Esophagus muscularis mucosa (tissue), 4 donors: ENCODE measurements at regions not wholly inside any gene's neighbourhood (a gene's known extent, or its start where the extent isn't known, plus 50 kb on each side); places are given as distances from the start of the nearest gene placed in this dataset.

Experiments used
- DNase-seq: peaks from one replicate; pipeline ENCODE4 v3.0.0-alpha.2; 2017; ENCODE audit errors: extremely low spot score
- H3K27ac ChIP-seq, 4 donors: fragments of 200-600 bp; sonication (generic); replicated peaks in 1 of 4; 1 replicate in 3 of 4; 2 replicates in 1 of 4; pipeline ENCODE4 v1.5.1; 2016 to 2019; ENCODE audit warnings: mild to moderate bottlenecking in 1 of 4
- H3K27me3 ChIP-seq, 4 donors: fragments of 200-600 bp; sonication (generic); one replicate each; pipeline versions ENCODE4 v1.5.1 to v1.6.0; 2016 to 2019
- H3K36me3 ChIP-seq, 4 donors: fragments of 200-600 bp; sonication (generic); one replicate each; pipeline ENCODE4 v1.5.1; 2016 to 2019
- H3K4me1 ChIP-seq, 4 donors: fragments of 200-600 bp; sonication (generic); one replicate each; pipeline ENCODE4 v1.5.1; 2016 to 2019
- H3K4me3 ChIP-seq, 4 donors: fragments of 200-600 bp; sonication (generic); 1 replicate in 2 of 4; 2 replicates in 2 of 4; pipeline ENCODE4 v1.5.1; 2016 to 2019; ENCODE audit warnings: mild to moderate bottlenecking in 4 of 4, moderate library complexity in 1 of 4
- H3K9me3 ChIP-seq, 4 donors: fragments of 200-600 bp; sonication (generic); 1 replicate in 3 of 4; 2 replicates in 1 of 4; pipeline ENCODE4 v1.5.1; 2016 to 2019
- CTCF ChIP-seq, 3 experiments: fragments of 200-600 bp in 2 of 3; fragments of 450-650 bp in 1 of 3; sonication (generic) in 2 of 3; IDR thresholded peaks; one replicate each; pipeline ENCODE4 v1.5.1; 2017 to 2019; ENCODE audit warnings: antibody characterized with exemption in 3 of 3, mild to moderate bottlenecking in 2 of 3, moderate library complexity in 1 of 3
- EP300 ChIP-seq: sonication (generic); formaldehyde crosslinking; IDR thresholded peaks from one replicate; pipeline ENCODE4 v1.6.1; 2017; ENCODE audit warnings: antibody characterized with exemption
- POLR2A ChIP-seq: fragments of 450-650 bp; IDR thresholded peaks from one replicate; pipeline ENCODE4 v1.6.1; 2017; ENCODE audit warnings: antibody characterized with exemption, moderate library complexity, mild to moderate bottlenecking, low read depth
- POLR2AphosphoS5 ChIP-seq, 2 donors: sonication (generic); formaldehyde crosslinking; IDR thresholded peaks; one replicate each; pipeline ENCODE4 v1.6.1; 2017; ENCODE audit warnings: antibody characterized with exemption in 2 of 2
- WGBS: methylation state at CpG from one replicate; pipeline ENCODE4 v1.1.5; 2018; 5-methylcytosine and 5-hydroxymethylcytosine counted together
- intact Hi-C: fragments of 100-400 bp; cut with DNase I; formaldehyde crosslinking; loops from one replicate; pipeline ENCODE4 v1.15.1; 2023

GRCh38 chr6:139919107-139920026, 544.9 kb upstream of the CITED2 start:
- no peaks in the 10 kb centered on the region for H3K36me3 ChIP-seq
- H3K27me3 ChIP-seq = no peaks in the 10 kb centered on the region
- H3K4me1 ChIP-seq = peaks cover 0 to 15% (median 0%) of the 10 kb centered on the region in 4 donors
- H3K9me3 ChIP-seq = no peaks in the 10 kb centered on the region
- no peak for TF ChIP-seq POLR2A
- no peak for TF ChIP-seq EP300
- no peak for TF ChIP-seq CTCF (IDR thresholded peaks at IDR 0.05)
- no peak for TF ChIP-seq POLR2AphosphoS5 (IDR thresholded peaks at IDR 0.05)
- 88% methylated on average over 8 of the region's 8 CpGs for WGBS
- H3K4me3 ChIP-seq = no peak overlapping the region
- no peak overlapping the region for H3K27ac ChIP-seq
- no peak for DNase-seq
- intact Hi-C loops = no loop called here

- no peak for TF ChIP-seq CTCF (IDR thresholded peaks at IDR 0.05)
- TF ChIP-seq POLR2A = no peak
- no peak for TF ChIP-seq EP300
- TF ChIP-seq POLR2AphosphoS5 (IDR thresholded peaks at IDR 0.05) = no peak
- Histone ChIP-seq H3K9me3 (no peaks in the 10 kb centered on the region), H3K27ac (no peak overlapping the region), H3K27me3 (no peaks in the 10 kb centered on the region), H3K4me3 (no peak overlapping the region), H3K36me3 (no peaks in the 10 kb centered on the region), H3K4me1 (peaks cover 0 to 15% (median 0%) of the 10 kb centered on the region in 4 donors)
- 56% methylated on average over 7 of the region's 7 CpGs for WGBS
- DNase-seq = no peak
- intact Hi-C loops = no loop called here
These were observed 543.6 kb upstream of the CITED2 start for GRCh38 chr6:139917951-139918630.

GRCh38 chr6:139914910-139915309, 540.5 kb upstream of the CITED2 start:
- intact Hi-C loops = no loop called here
- Histone ChIP-seq H3K9me3 (no peaks in the 10 kb centered on the region), H3K4me1 (peaks cover 0 to 11% (median 0%) of the 10 kb centered on the region in 4 donors), H3K27ac (no peak overlapping the region), H3K4me3 (no peak overlapping the region), H3K36me3 (no peaks in the 10 kb centered on the region), H3K27me3 (no peaks in the 10 kb centered on the region)
- TF ChIP-seq EP300 (no peak), POLR2A (no peak)
- WGBS = 94% methylated on average over 2 of the region's 2 CpGs
- DNase-seq = no peak

- TF ChIP-seq EP300 = no peak
- no peak for TF ChIP-seq POLR2AphosphoS5 (IDR thresholded peaks at IDR 0.05)
- H3K4me3 ChIP-seq = no peak overlapping the region
- H3K27me3 ChIP-seq = no peaks in the 10 kb centered on the region
- intact Hi-C loops = no loop called here
- 87% methylated on average over 10 of the region's 10 CpGs for WGBS
- H3K27ac ChIP-seq = no peak overlapping the region
- peaks cover 0 to 2% (median 0%) of the 10 kb centered on the region in 4 donors for H3K4me1 ChIP-seq
- no peaks in the 10 kb centered on the region for H3K9me3 ChIP-seq
- H3K36me3 ChIP-seq = no peaks in the 10 kb centered on the region
- DNase-seq = no peak
These were observed 538.4 kb upstream of the CITED2 start for GRCh38 chr6:139912735-139913400.

- H3K4me1 ChIP-seq = peaks cover 0 to 7% (median 3%) of the 10 kb centered on the region in 4 donors
- TF ChIP-seq POLR2AphosphoS5 (IDR thresholded peaks at IDR 0.05) (no peak), POLR2A (no peak), EP300 (no peak), CTCF (IDR thresholded peaks at IDR 0.05) (no peak)
- no peak overlapping the region for H3K4me3 ChIP-seq
- no peaks in the 10 kb centered on the region for H3K36me3 ChIP-seq
- no peaks in the 10 kb centered on the region for H3K9me3 ChIP-seq
- DNase-seq = no peak
- H3K27me3 ChIP-seq = no peaks in the 10 kb centered on the region
- no peak overlapping the region for H3K27ac ChIP-seq
- intact Hi-C loops = no loop called here
These were observed 535.5 kb upstream of the CITED2 start for GRCh38 chr6:139909992-139910391.
